GM12878 (cell line): ENCODE measurements at regions not wholly inside any gene's neighbourhood (a gene's known extent, or its start where the extent isn't known, plus 50 kb on each side); places are given as distances from the start of the nearest gene placed in this dataset.

Experiments
- ATAC-seq: fragments of 200-7000 bp; cut with Tn5 transposase; 3 replicates; pipeline ENCODE4 v1.9.1; 2020; ENCODE audit warnings: mild to moderate bottlenecking, moderate library complexity
- BruUV-seq: library from RNA; stranded (reverse); fragments of 400-500 nt; replicated peaks from 2 replicates; lab custom pipeline; 2021; lab: Mats Ljungman, UMichigan
- CTCF ChIA-PET: fragments of 300-600 bp; sonication (Branson Sonifier 250); formaldehyde crosslinking; extraction: SDS; loops from one replicate; lab custom pipeline; 2021; ENCODE audit warnings: inconsistent platforms; lab: Yijun Ruan, JAX
- POLR2A ChIA-PET: fragments of 350-600 bp; formaldehyde crosslinking; extraction: SDS; loops from one replicate; lab custom pipeline; 2021; ENCODE audit warnings: inconsistent platforms; lab: Charles Lee
- RAD21 ChIA-PET: fragments of 300-600 bp; sonication (Branson Sonifier 250); formaldehyde crosslinking; loops from one replicate; lab custom pipeline; 2023; ENCODE audit warnings: antibody characterized with exemption; ENCODE audit not compliant: unreplicated experiment; lab: Charles Lee
- SMC1A ChIA-PET: fragments of 300-600 bp; sonication (Branson Sonifier 250); formaldehyde crosslinking; loops from one replicate; lab custom pipeline; 2023; ENCODE audit not compliant: unreplicated experiment, uncharacterized antibody; lab: Charles Lee
- DNase-seq: peaks from one replicate; pipeline ENCODE4 v3.0.0-alpha.2; 2011; ENCODE audit warnings: low read depth, low spot score
- FAIRE-seq: peaks from 3 replicates; lab custom pipeline; 2011; peaks lifted over from hg19 to GRCh38; lab: Jason Lieb, UNC
- H2AFZ ChIP-seq: 2 replicates; pipeline ENCODE4 v1.6.0; 2011; ENCODE audit warnings: low read depth, low read length, control low read depth; ENCODE audit not compliant: control insufficient read depth
- H3K27ac ChIP-seq: 2 replicates; pipeline ENCODE4 v1.5.1; 2011; ENCODE audit warnings: control low read depth; ENCODE audit not compliant: control insufficient read depth, insufficient read depth
- H3K27me3 ChIP-seq, 2 experiments: replicated peaks in 1 of 2; 2 replicates each; pipeline versions ENCODE4 v1.6.0 to v1.6.1; 2011; ENCODE audit warnings: low read length in 1 of 2; ENCODE audit not compliant: control insufficient read depth in 2 of 2, insufficient read depth in 2 of 2
- H3K36me3 ChIP-seq, 2 experiments: 2 replicates each; pipeline ENCODE4 v1.5.1; 2011; ENCODE audit warnings: low read length in 1 of 2; ENCODE audit not compliant: control insufficient read depth in 2 of 2, insufficient read depth in 2 of 2
- H3K4me1 ChIP-seq: 2 replicates; pipeline ENCODE4 v1.6.1; 2011; ENCODE audit warnings: mild to moderate bottlenecking, low read length, moderate library complexity, mixed read lengths; ENCODE audit not compliant: control insufficient read depth, insufficient read depth
- H3K4me2 ChIP-seq: 2 replicates; pipeline ENCODE4 v1.6.0; 2011; ENCODE audit warnings: control low read depth; ENCODE audit not compliant: control insufficient read depth, insufficient read depth
- H3K4me3 ChIP-seq: fragments of 200-600 bp; sonication (generic); 2 replicates; pipeline ENCODE4 v1.5.1; 2016
- H3K79me2 ChIP-seq: 2 replicates; pipeline ENCODE4 v1.6.0; 2011; ENCODE audit warnings: low read length; ENCODE audit not compliant: control insufficient read depth, insufficient read depth
- H3K9ac ChIP-seq: 2 replicates; pipeline ENCODE4 v1.8.0; 2011; ENCODE audit warnings: low read length, control low read depth, mixed read lengths; ENCODE audit not compliant: control insufficient read depth, insufficient read depth
- H3K9me3 ChIP-seq: replicated peaks from 3 replicates; pipeline ENCODE4 v1.5.1; 2011; ENCODE audit warnings: mild to moderate bottlenecking, low read length; ENCODE audit not compliant: control insufficient read depth, insufficient read depth
- H4K20me1 ChIP-seq: 2 replicates; pipeline ENCODE4 v1.6.0; 2011; ENCODE audit not compliant: control insufficient read depth, insufficient read depth
- GATAD2B ChIP-seq: fragments of 450-650 bp; conservative IDR thresholded peaks from 2 replicates; pipeline ENCODE4 v1.6.1; 2017; ENCODE audit warnings: low read depth, mild to moderate bottlenecking, moderate library complexity
- IRF4 ChIP-seq: IDR thresholded peaks from 2 replicates; pipeline ENCODE4 v1.6.1; 2011; ENCODE audit warnings: low read depth, low read length
- MTA3 ChIP-seq: IDR thresholded peaks from 2 replicates; pipeline ENCODE4 v1.6.1; 2012; ENCODE audit warnings: low read length, inconsistent platforms, borderline replicate concordance
- NFYA ChIP-seq: IDR thresholded peaks from 2 replicates; pipeline ENCODE4 v1.6.1; 2011; ENCODE audit warnings: low read depth, mild to moderate bottlenecking, low read length, improper control_type of control experiment, borderline replicate concordance
- PBX3 ChIP-seq: IDR thresholded peaks from 2 replicates; pipeline ENCODE4 v1.6.1; 2011; ENCODE audit warnings: mild to moderate bottlenecking, low read depth, low read length, moderate library complexity; ENCODE audit not compliant: insufficient replicate concordance
- SMAD5 ChIP-seq: IDR thresholded peaks from 2 replicates; pipeline ENCODE4 v1.6.1; 2016; ENCODE audit warnings: antibody characterized with exemption, low read depth
- SREBF1 ChIP-seq: IDR thresholded peaks from 2 replicates; pipeline ENCODE4 v1.6.1; 2012; ENCODE audit warnings: mild to moderate bottlenecking, low read length
- YBX1 ChIP-seq: fragments of 450-650 bp; IDR thresholded peaks from 2 replicates; pipeline ENCODE4 v1.6.1; 2016; ENCODE audit warnings: antibody characterized with exemption
- ZBTB11 ChIP-seq: fragments of 450-650 bp; formaldehyde crosslinking; IDR thresholded peaks from 2 replicates; pipeline ENCODE4 v1.5.0; 2022; ENCODE audit warnings: mild to moderate bottlenecking, missing genetic modification characterization
- WGBS: methylation state at CpG from one replicate; pipeline ENCODE4 v1.1.6; 2016; ENCODE audit warnings: low lambda C conversion rate; ENCODE audit not compliant: insufficient replicate concordance, insufficient coverage; ENCODE audit errors: missing lambda C conversion rate; 5-methylcytosine and 5-hydroxymethylcytosine counted together
- in situ Hi-C: fragments of 300-500 bp; cut with MboI; formaldehyde crosslinking; loops from 9 replicates; pipeline ENCODE4 v1.14.3; 2018; ENCODE audit warnings: mixed read lengths
- intact Hi-C: fragments of 100-400 bp; cut with micrococcal nuclease; formaldehyde crosslinking; loops from one replicate; pipeline ENCODE4 v1.14.2; 2022; ENCODE audit not compliant: unreplicated experiment
- TF ChIP-seq, protein P1 (sequence below): fragments of 450-650 bp; IDR thresholded peaks from 2 replicates; pipeline ENCODE4 v1.6.1; 2018; ENCODE audit warnings: borderline replicate concordance, mild to moderate bottlenecking; ENCODE audit not compliant: partially characterized antibody
- TF ChIP-seq, protein P2 (sequence below): fragments of 450-650 bp; conservative IDR thresholded peaks from 2 replicates; pipeline ENCODE4 v1.6.1; 2017; ENCODE audit warnings: mild to moderate bottlenecking, moderate library complexity
- TF ChIP-seq, protein P3 (sequence below): IDR thresholded peaks from 2 replicates; pipeline ENCODE4 v1.6.1; 2012; ENCODE audit warnings: low read length, inconsistent platforms

GRCh38 chr12:45584336-45584735 lies 145.2 kb upstream of the ARID2 start:
- ChIA-PET SMC1A (no interaction called here), CTCF (no interaction called here), POLR2A (no interaction called here), RAD21 (no interaction called here)
- no peak overlapping the region for H3K4me2 ChIP-seq
- WGBS = 44% methylated on average over 1 of the region's 1 CpG
- no peaks in the 10 kb centered on the region; the same call in 1 of the 3 replicates for H3K9me3 ChIP-seq
- H3K4me1 ChIP-seq = no peaks in the 10 kb centered on the region
- BruUV-seq = no TSS peak
- DNase-seq = no peak
- H3K27ac ChIP-seq = no peak overlapping the region
- no peak overlapping the region for H2AFZ ChIP-seq
- intact Hi-C loops = no loop called here
- H3K4me3 ChIP-seq = no peak overlapping the region
- no peak for FAIRE-seq
- no peaks in the 10 kb centered on the region for H3K79me2 ChIP-seq
- in situ Hi-C loops = no loop called here
- no peaks in the 10 kb centered on the region for H3K36me3 ChIP-seq
- no peaks in the 10 kb centered on the region for H4K20me1 ChIP-seq
- no peak overlapping the region for H3K9ac ChIP-seq
- no peak for ATAC-seq
- peaks cover 0 to 1% of the 10 kb centered on the region in 2 experiments; a peak in 1 of 4 replicates for H3K27me3 ChIP-seq
- TF ChIP-seq NFYA (no peak), SREBF1 (no peak), GATAD2B (no peak), YBX1 (no peak), IRF4 (no peak), MTA3 (no peak), PBX3 (no peak), SMAD5 (no peak), ZBTB11 (CRISPR knock-in tag) (no peak)
- TF ChIP-seq, protein P1, sequence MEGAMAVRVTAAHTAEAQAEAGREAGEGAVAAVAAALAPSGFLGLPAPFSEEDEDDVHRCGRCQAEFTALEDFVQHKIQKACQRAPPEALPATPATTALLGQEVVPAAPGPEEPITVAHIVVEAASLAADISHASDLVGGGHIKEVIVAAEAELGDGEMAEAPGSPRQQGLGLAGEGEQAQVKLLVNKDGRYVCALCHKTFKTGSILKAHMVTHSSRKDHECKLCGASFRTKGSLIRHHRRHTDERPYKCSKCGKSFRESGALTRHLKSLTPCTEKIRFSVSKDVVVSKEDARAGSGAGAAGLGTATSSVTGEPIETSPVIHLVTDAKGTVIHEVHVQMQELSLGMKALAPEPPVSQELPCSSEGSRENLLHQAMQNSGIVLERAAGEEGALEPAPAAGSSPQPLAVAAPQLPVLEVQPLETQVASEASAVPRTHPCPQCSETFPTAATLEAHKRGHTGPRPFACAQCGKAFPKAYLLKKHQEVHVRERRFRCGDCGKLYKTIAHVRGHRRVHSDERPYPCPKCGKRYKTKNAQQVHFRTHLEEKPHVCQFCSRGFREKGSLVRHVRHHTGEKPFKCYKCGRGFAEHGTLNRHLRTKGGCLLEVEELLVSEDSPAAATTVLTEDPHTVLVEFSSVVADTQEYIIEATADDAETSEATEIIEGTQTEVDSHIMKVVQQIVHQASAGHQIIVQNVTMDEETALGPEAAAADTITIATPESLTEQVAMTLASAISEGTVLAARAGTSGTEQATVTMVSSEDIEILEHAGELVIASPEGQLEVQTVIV = no peak
- TF ChIP-seq, protein P2, sequence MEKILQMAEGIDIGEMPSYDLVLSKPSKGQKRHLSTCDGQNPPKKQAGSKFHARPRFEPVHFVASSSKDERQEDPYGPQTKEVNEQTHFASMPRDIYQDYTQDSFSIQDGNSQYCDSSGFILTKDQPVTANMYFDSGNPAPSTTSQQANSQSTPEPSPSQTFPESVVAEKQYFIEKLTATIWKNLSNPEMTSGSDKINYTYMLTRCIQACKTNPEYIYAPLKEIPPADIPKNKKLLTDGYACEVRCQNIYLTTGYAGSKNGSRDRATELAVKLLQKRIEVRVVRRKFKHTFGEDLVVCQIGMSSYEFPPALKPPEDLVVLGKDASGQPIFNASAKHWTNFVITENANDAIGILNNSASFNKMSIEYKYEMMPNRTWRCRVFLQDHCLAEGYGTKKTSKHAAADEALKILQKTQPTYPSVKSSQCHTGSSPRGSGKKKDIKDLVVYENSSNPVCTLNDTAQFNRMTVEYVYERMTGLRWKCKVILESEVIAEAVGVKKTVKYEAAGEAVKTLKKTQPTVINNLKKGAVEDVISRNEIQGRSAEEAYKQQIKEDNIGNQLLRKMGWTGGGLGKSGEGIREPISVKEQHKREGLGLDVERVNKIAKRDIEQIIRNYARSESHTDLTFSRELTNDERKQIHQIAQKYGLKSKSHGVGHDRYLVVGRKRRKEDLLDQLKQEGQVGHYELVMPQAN = no peak
- TF ChIP-seq, protein P3, sequence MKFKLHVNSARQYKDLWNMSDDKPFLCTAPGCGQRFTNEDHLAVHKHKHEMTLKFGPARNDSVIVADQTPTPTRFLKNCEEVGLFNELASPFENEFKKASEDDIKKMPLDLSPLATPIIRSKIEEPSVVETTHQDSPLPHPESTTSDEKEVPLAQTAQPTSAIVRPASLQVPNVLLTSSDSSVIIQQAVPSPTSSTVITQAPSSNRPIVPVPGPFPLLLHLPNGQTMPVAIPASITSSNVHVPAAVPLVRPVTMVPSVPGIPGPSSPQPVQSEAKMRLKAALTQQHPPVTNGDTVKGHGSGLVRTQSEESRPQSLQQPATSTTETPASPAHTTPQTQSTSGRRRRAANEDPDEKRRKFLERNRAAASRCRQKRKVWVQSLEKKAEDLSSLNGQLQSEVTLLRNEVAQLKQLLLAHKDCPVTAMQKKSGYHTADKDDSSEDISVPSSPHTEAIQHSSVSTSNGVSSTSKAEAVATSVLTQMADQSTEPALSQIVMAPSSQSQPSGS = no peak
